HepG2 (cell line): ENCODE measurements at regions not wholly inside any gene's neighbourhood (a gene's known extent, or its start where the extent isn't known, plus 50 kb on each side); places are given as distances from the start of the nearest gene placed in this dataset.

Experiments used
- ATAC-seq: fragments of 200-7000 bp; cut with Tn5 transposase; 3 replicates; pipeline ENCODE4 v1.9.1; 2020; ENCODE audit warnings: mild to moderate bottlenecking, moderate library complexity
- BruUV-seq: library from RNA; stranded (reverse); fragments of 400-500 nt; replicated peaks from 2 replicates; lab custom pipeline; 2021; lab: Mats Ljungman, UMichigan
- CTCF ChIA-PET: fragments of 300-600 bp; formaldehyde crosslinking; extraction: SDS; loops from one replicate; lab custom pipeline; 2021; ENCODE audit warnings: low total read pairs, inconsistent platforms, low intra/inter-chr PET ratio; lab: Yijun Ruan, JAX
- POLR2A ChIA-PET: fragments of 350-600 bp; sonication (Branson Sonifier 250); formaldehyde crosslinking; loops from one replicate; lab custom pipeline; 2020; ENCODE audit warnings: antibody characterized with exemption, inconsistent platforms; lab: Yijun Ruan, JAX
- DNase-seq: peaks from one replicate; pipeline ENCODE4 v3.0.0-alpha.2; 2015; ENCODE audit warnings: low spot score
- FAIRE-seq: peaks from 3 replicates; lab custom pipeline; 2011; peaks lifted over from hg19 to GRCh38; lab: Jason Lieb, UNC
- H2AFZ ChIP-seq: one replicate; pipeline ENCODE4 v1.6.1; 2011; ENCODE audit warnings: low read length, inconsistent platforms
- H3K27ac ChIP-seq: fragments of 300-600 bp; 3 replicates; pipeline ENCODE4 v1.8.0; 2011; ENCODE audit warnings: mixed run types, mild to moderate bottlenecking, mixed read lengths, low read length, inconsistent platforms; ENCODE audit not compliant: insufficient read depth; ENCODE audit errors: extremely low read length
- H3K27me3 ChIP-seq, 2 experiments: fragments of 200-600 bp in 1 of 2; 2 replicates in 1 of 2; 3 replicates in 1 of 2; pipeline versions ENCODE4 v1.6.0 to v1.8.0; 2011; ENCODE audit warnings: low read length in 2 of 2, mild to moderate bottlenecking in 2 of 2, moderate library complexity in 2 of 2, inconsistent platforms in 1 of 2; ENCODE audit not compliant: insufficient read depth in 2 of 2, control insufficient read depth in 1 of 2
- H3K36me3 ChIP-seq, 2 experiments: fragments of 200-600 bp in 1 of 2; replicated peaks in 1 of 2; 2 replicates in 1 of 2; 3 replicates in 1 of 2; pipeline versions ENCODE4 v1.5.1 to v1.8.0; 2011; ENCODE audit warnings: low read length in 2 of 2, inconsistent platforms in 1 of 2; ENCODE audit not compliant: insufficient read depth in 2 of 2, control insufficient read depth in 1 of 2
- H3K4me1 ChIP-seq: 2 replicates; pipeline ENCODE4 v1.5.1; 2012; ENCODE audit warnings: low read length, inconsistent platforms; ENCODE audit not compliant: insufficient read depth
- H3K4me2 ChIP-seq: 2 replicates; pipeline ENCODE4 v1.6.0; 2011; ENCODE audit warnings: low read depth, low read length, inconsistent platforms
- H3K4me3 ChIP-seq, 3 experiments: fragments of 200-600 bp in 1 of 3; sonication (generic), shearing (Covaris generic) in 1 of 3; replicated peaks in 1 of 3; 2 replicates each; pipeline ENCODE4 v1.5.1; 2011 to 2016; ENCODE audit warnings: low read length in 3 of 3, inconsistent platforms in 2 of 3, low read depth in 2 of 3, mild to moderate bottlenecking in 2 of 3, control low read depth in 1 of 3, mixed read lengths in 1 of 3; ENCODE audit not compliant: insufficient read depth in 1 of 3
- H3K79me2 ChIP-seq: one replicate; pipeline ENCODE4 v1.6.1; 2011; ENCODE audit warnings: low read length, inconsistent platforms; ENCODE audit not compliant: insufficient read depth
- H3K9ac ChIP-seq: 2 replicates; pipeline ENCODE4 v1.6.0; 2011; ENCODE audit warnings: mild to moderate bottlenecking, low read depth, low read length, inconsistent platforms; ENCODE audit not compliant: insufficient read depth
- H3K9me3 ChIP-seq: 2 replicates; pipeline ENCODE4 v1.5.1; 2012; ENCODE audit warnings: mild to moderate bottlenecking, low read length
- H4K20me1 ChIP-seq: 2 replicates; pipeline ENCODE4 v1.6.0; 2011; ENCODE audit warnings: inconsistent platforms, mild to moderate bottlenecking, low read length, moderate library complexity; ENCODE audit not compliant: insufficient read depth
- CC2D1A ChIP-seq: sonication (generic); formaldehyde crosslinking; IDR thresholded peaks from 2 replicates; pipeline ENCODE4 v1.8.1; 2023; ENCODE audit warnings: mild to moderate bottlenecking, missing genetic modification reagents
- GLMP ChIP-seq: sonication (generic); formaldehyde crosslinking; IDR thresholded peaks from 2 replicates; pipeline ENCODE4 v1.9.0; 2021; ENCODE audit warnings: missing genetic modification reagents, mild to moderate bottlenecking, borderline replicate concordance
- TAF1 ChIP-seq: sonication (generic); formaldehyde crosslinking; IDR thresholded peaks from 2 replicates; pipeline ENCODE4 v1.4.0; 2020; ENCODE audit warnings: missing genetic modification reagents
- TCF12 ChIP-seq, 2 experiments: fragments of 450-650 bp in 1 of 2; sonication (generic) in 1 of 2; formaldehyde crosslinking in 1 of 2; IDR thresholded peaks; 2 replicates each; pipeline versions ENCODE4 v1.6.1 to v1.8.0; 2017 to 2022; ENCODE audit warnings: antibody characterized with exemption in 1 of 2, mild to moderate bottlenecking in 1 of 2, missing genetic modification reagents in 1 of 2, moderate library complexity in 1 of 2
- ZFP37 ChIP-seq: sonication (generic); formaldehyde crosslinking; IDR thresholded peaks from 2 replicates; pipeline ENCODE4 v1.4.0; 2020; ENCODE audit warnings: missing genetic modification reagents, borderline replicate concordance
- ZNF142 ChIP-seq: sonication (generic); formaldehyde crosslinking; IDR thresholded peaks from 2 replicates; pipeline ENCODE4 v1.4.0; 2020; ENCODE audit warnings: missing genetic modification reagents
- ZNF367 ChIP-seq: sonication (generic); formaldehyde crosslinking; IDR thresholded peaks from 2 replicates; pipeline ENCODE4 v1.4.0; 2020; ENCODE audit warnings: missing genetic modification reagents, borderline replicate concordance
- ZNF564 ChIP-seq: sonication (generic); formaldehyde crosslinking; IDR thresholded peaks from 2 replicates; pipeline ENCODE4 v1.8.1; 2023; ENCODE audit warnings: mild to moderate bottlenecking, missing genetic modification reagents
- ZNF766 ChIP-seq: sonication (generic); formaldehyde crosslinking; IDR thresholded peaks from 2 replicates; pipeline ENCODE4 v1.5.0; 2020; ENCODE audit warnings: missing genetic modification reagents, borderline replicate concordance
- WGBS: methylation state at CpG from one replicate; pipeline ENCODE4 v1.1.6; 2017; ENCODE audit warnings: low lambda C conversion rate; 5-methylcytosine and 5-hydroxymethylcytosine counted together
- in situ Hi-C: cut with HindIII; loops from 2 replicates; pipeline ENCODE4 v1.10.0; 2017; ENCODE audit warnings: low pct_unique_long_range_greater_than_20kb; ENCODE audit not compliant: extremely low pct_ligation_motif_present
- intact Hi-C: fragments of 100-400 bp; cut with micrococcal nuclease; formaldehyde crosslinking; loops from one replicate; pipeline ENCODE4 v1.10.0; 2022; ENCODE audit not compliant: unreplicated experiment

- in situ Hi-C loops (no loop called here), intact Hi-C loops (no loop called here)
- Histone ChIP-seq H3K4me1 (no peaks in the 10 kb centered on the region), H3K4me3 (no peak overlapping the region), H3K27ac (no peak overlapping the region), H4K20me1 (no peaks in the 10 kb centered on the region), H3K79me2 (no peaks in the 10 kb centered on the region), H2AFZ (no peak overlapping the region), H3K4me2 (no peak overlapping the region), H3K9me3 (no peaks in the 10 kb centered on the region), H3K36me3 (no peaks in the 10 kb centered on the region), H3K9ac (no peak overlapping the region), H3K27me3 (0 out of 5 replicates have a peak, but pooled peaks cover 0 to 3% of the 10 kb centered on the region in 2 experiments)
- ChIA-PET CTCF (no interaction called here), POLR2A (no interaction called here)
- 3% methylated on average over 2 of the region's 2 CpGs for WGBS
- ATAC-seq (no peak), FAIRE-seq (no peak), DNase-seq (no peak)
- BruUV-seq, result no TSS peak
- TF ChIP-seq ZFP37, result no peak
- no peak for TF ChIP-seq TCF12 (IDR thresholded peaks at IDR 0.05)
- TF ChIP-seq TCF12 (CRISPR knock-in tag; IDR thresholded peaks at IDR 0.05), result no peak
- TF ChIP-seq ZNF766 (CRISPR knock-in tag), result no peak
- TF ChIP-seq CC2D1A, result no peak
- TF ChIP-seq TAF1 (CRISPR knock-in tag), result no peak
- no peak for TF ChIP-seq ZNF367
Observed at GRCh38 chr4:41458689-41459088, 79.3 kb upstream of the LIMCH1 start.

- Histone ChIP-seq H3K27me3 (no peaks in the 10 kb centered on the region), H3K9me3 (no peaks in the 10 kb centered on the region), H3K9ac (no peak overlapping the region), H3K27ac (no peak overlapping the region), H3K4me3 (no peak overlapping the region), H2AFZ (no peak overlapping the region), H3K4me1 (no peaks in the 10 kb centered on the region), H3K4me2 (no peak overlapping the region), H4K20me1 (no peaks in the 10 kb centered on the region), H3K79me2 (no peaks in the 10 kb centered on the region), H3K36me3 (no peaks in the 10 kb centered on the region)
- POLR2A ChIA-PET, result no interaction called here
- no peak for FAIRE-seq
- DNase-seq, result no peak
- BruUV-seq, result no TSS peak
- in situ Hi-C loops (no loop called here), intact Hi-C loops (no loop called here)
- no peak for ATAC-seq
- no peak for TF ChIP-seq ZNF142 (CRISPR knock-in tag)
- no peak for TF ChIP-seq GLMP (CRISPR knock-in tag)
- TF ChIP-seq ZNF564 (CRISPR knock-in tag), result no peak
- WGBS, result 6% methylated on average over 5 of the region's 5 CpGs
- CTCF ChIA-PET, result no interaction called here
Observed at GRCh38 chr4:41460641-41461040, 77.3 kb upstream of the LIMCH1 start.
